ENCODE measurements at regions not wholly inside any gene's neighbourhood (a gene's known extent, or its start where the extent isn't known, plus 50 kb on each side); places are given as distances from the start of the nearest gene placed in this dataset.

DNA sequence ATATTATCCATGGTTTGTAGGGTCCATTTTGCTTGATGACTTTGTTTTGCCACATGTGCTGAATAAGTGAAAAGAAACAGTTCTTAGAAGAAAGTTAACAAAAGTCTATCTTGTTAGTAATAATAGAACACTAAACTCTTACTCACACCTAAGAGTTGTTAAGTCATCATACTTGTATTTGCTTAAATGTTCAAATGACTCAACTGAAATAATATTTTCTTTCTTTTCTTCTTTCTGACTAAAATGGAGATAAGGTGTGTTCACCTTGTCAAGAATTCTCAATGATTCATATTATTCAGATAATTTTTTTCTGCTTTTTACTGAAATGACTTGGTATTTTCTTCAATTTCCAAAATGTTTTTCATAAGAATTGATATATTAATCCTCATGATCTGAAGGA, 327.2 kb downstream of the HTR1B start:
- Histone ChIP-seq H3K79me2 (ENCODE audit: insufficient read depth, low read length) (no peaks in the 10 kb centered on the region), H2AFZ (ENCODE audit: low read length) (no peak overlapping the region), H3F3A (ENCODE audit: low read depth) (no peaks in the 10 kb centered on the region), H3K4me1 (ENCODE audit: insufficient read depth, low read length, poor library complexity, severe bottlenecking) (no peaks in the 10 kb centered on the region), H3K4me3 (ENCODE audit: low read length, poor library complexity, severe bottlenecking) (no peak overlapping the region), H3K9me2 (replicated peaks; ENCODE audit: low read depth, low read length) (no peaks in the 10 kb centered on the region), H3K9me3 (ENCODE audit: insufficient read depth, low read depth, low read length) (no peaks in the 10 kb centered on the region), H3K36me3 (ENCODE audit: insufficient read depth, low read length) (no peaks in the 10 kb centered on the region), H3K27me3 (ENCODE audit: insufficient read depth, low read length, poor library complexity, severe bottlenecking) (no peaks in the 10 kb centered on the region), H3K4me2 (ENCODE audit: low read depth, low read length, poor library complexity, severe bottlenecking) (no peak overlapping the region), H4K20me1 (ENCODE audit: insufficient read depth, low read length, poor library complexity, severe bottlenecking) (no peaks in the 10 kb centered on the region), H3K9ac (ENCODE audit: low read depth, low read length, poor library complexity, severe bottlenecking) (no peak overlapping the region)
- TF ChIP-seq CTCF (conservative IDR thresholded peaks at IDR 0.05; ENCODE audit: low read length) (no peak), EZH2phosphoT487 (IDR thresholded peaks at IDR 0.05; ENCODE audit: borderline replicate concordance) (no peak)

GRCh38 chr6:77133031-77133430, 330.3 kb downstream of the HTR1B start:
- TF ChIP-seq CTCF (conservative IDR thresholded peaks at IDR 0.05; ENCODE audit: low read length) (no peak), EZH2phosphoT487 (IDR thresholded peaks at IDR 0.05; ENCODE audit: borderline replicate concordance) (no peak)

GRCh38 chr6:77131426-77131825, 331.9 kb downstream of the HTR1B start:
- TF ChIP-seq CTCF (conservative IDR thresholded peaks at IDR 0.05; ENCODE audit: low read length) (no peak), EZH2phosphoT487 (IDR thresholded peaks at IDR 0.05; ENCODE audit: borderline replicate concordance) (no peak)
- H3K9me2 ChIP-seq (replicated peaks; ENCODE audit: low read depth, low read length), result no peaks in the 10 kb centered on the region
- no peaks in the 10 kb centered on the region for H3K79me2 ChIP-seq (ENCODE audit: insufficient read depth, low read length)
- no peak overlapping the region for H2AFZ ChIP-seq (ENCODE audit: low read length)
- H3F3A ChIP-seq (ENCODE audit: low read depth), result no peaks in the 10 kb centered on the region
- no peak overlapping the region for H3K4me2 ChIP-seq (ENCODE audit: low read depth, low read length, poor library complexity, severe bottlenecking)
- H3K4me3 ChIP-seq (ENCODE audit: low read length, poor library complexity, severe bottlenecking), result no peak overlapping the region
- no peaks in the 10 kb centered on the region for H3K36me3 ChIP-seq (ENCODE audit: insufficient read depth, low read length)
- no peaks in the 10 kb centered on the region for H3K27me3 ChIP-seq (ENCODE audit: insufficient read depth, low read length, poor library complexity, severe bottlenecking)
- no peaks in the 10 kb centered on the region for H4K20me1 ChIP-seq (ENCODE audit: insufficient read depth, low read length, poor library complexity, severe bottlenecking)
- no peaks in the 10 kb centered on the region for H3K4me1 ChIP-seq (ENCODE audit: insufficient read depth, low read length, poor library complexity, severe bottlenecking)
- no peak overlapping the region for H3K9ac ChIP-seq (ENCODE audit: low read depth, low read length, poor library complexity, severe bottlenecking)
- no peaks in the 10 kb centered on the region for H3K9me3 ChIP-seq (ENCODE audit: insufficient read depth, low read depth, low read length)

More at GRCh38 chr6:77133031-77133430, 330.3 kb downstream of the HTR1B start:
- no peaks in the 10 kb centered on the region for H3K36me3 ChIP-seq (ENCODE audit: insufficient read depth, low read length)
- H4K20me1 ChIP-seq (ENCODE audit: insufficient read depth, low read length, poor library complexity, severe bottlenecking), result no peaks in the 10 kb centered on the region
- no peaks in the 10 kb centered on the region for H3F3A ChIP-seq (ENCODE audit: low read depth)
- H3K9ac ChIP-seq (ENCODE audit: low read depth, low read length, poor library complexity, severe bottlenecking), result no peak overlapping the region
- no peak overlapping the region for H3K4me2 ChIP-seq (ENCODE audit: low read depth, low read length, poor library complexity, severe bottlenecking)
- H3K27me3 ChIP-seq (ENCODE audit: insufficient read depth, low read length, poor library complexity, severe bottlenecking), result no peaks in the 10 kb centered on the region
- no peaks in the 10 kb centered on the region for H3K9me2 ChIP-seq (replicated peaks; ENCODE audit: low read depth, low read length)
- H3K4me3 ChIP-seq (ENCODE audit: low read length, poor library complexity, severe bottlenecking), result no peak overlapping the region
- H3K4me1 ChIP-seq (ENCODE audit: insufficient read depth, low read length, poor library complexity, severe bottlenecking), result no peaks in the 10 kb centered on the region
- no peak overlapping the region for H2AFZ ChIP-seq (ENCODE audit: low read length)
- H3K9me3 ChIP-seq (ENCODE audit: insufficient read depth, low read depth, low read length), result no peaks in the 10 kb centered on the region
- H3K79me2 ChIP-seq (ENCODE audit: insufficient read depth, low read length), result no peaks in the 10 kb centered on the region
